IMR-90 (cell line): ENCODE measurements at regions not wholly inside any gene's neighbourhood (a gene's known extent, or its start where the extent isn't known, plus 50 kb on each side); places are given as distances from the start of the nearest gene placed in this dataset.

Source experiments
- ATAC-seq: fragments of 200-7000 bp; cut with Tn5 transposase; 2 replicates; pipeline ENCODE4 v1.9.1; 2020; ENCODE audit warnings: low read depth, mild to moderate bottlenecking, moderate library complexity
- BruUV-seq: library from RNA; stranded (reverse); fragments of 400-500 nt; replicated peaks from 2 replicates; lab custom pipeline; 2021; lab: Mats Ljungman, UMichigan
- CTCF ChIA-PET: fragments of 300-600 bp; formaldehyde crosslinking; extraction: SDS; loops from one replicate; lab custom pipeline; 2021; ENCODE audit warnings: antibody characterized with exemption; lab: Yijun Ruan, JAX
- POLR2A ChIA-PET: fragments of 300-600 bp; sonication (Branson Sonifier 250); formaldehyde crosslinking; loops from one replicate; lab custom pipeline; 2022; ENCODE audit warnings: antibody characterized with exemption; ENCODE audit not compliant: unreplicated experiment; lab: Charles Lee
- DNase-seq: peaks from one replicate; pipeline ENCODE4 v3.0.0; 2013
- H2AFZ ChIP-seq: replicated peaks from 2 replicates; pipeline ENCODE3; 2013; ENCODE audit warnings: low read length, mild to moderate bottlenecking; ENCODE audit not compliant: poor library complexity
- H2AK5ac ChIP-seq: 2 replicates; pipeline ENCODE4 v1.6.1; 2013; ENCODE audit warnings: low read depth, low read length, inconsistent platforms
- H2AK9ac ChIP-seq: replicated peaks from 2 replicates; pipeline ENCODE3; 2013; ENCODE audit warnings: mild to moderate bottlenecking, low read depth, low read length, moderate library complexity; ENCODE audit not compliant: poor library complexity
- H2BK120ac ChIP-seq: 2 replicates; pipeline ENCODE4 v1.6.1; 2013; ENCODE audit warnings: low read depth, low read length, inconsistent platforms
- H2BK15ac ChIP-seq: 3 replicates; pipeline ENCODE4 v1.6.1; 2013; ENCODE audit warnings: low read depth, low read length, inconsistent platforms
- H2BK20ac ChIP-seq: 2 replicates; pipeline ENCODE4 v1.6.1; 2013; ENCODE audit warnings: low read depth, mild to moderate bottlenecking, inconsistent platforms, low read length, moderate library complexity
- H2BK5ac ChIP-seq: 2 replicates; pipeline ENCODE4 v1.6.1; 2013; ENCODE audit warnings: mild to moderate bottlenecking, low read depth, low read length, inconsistent platforms; ENCODE audit not compliant: poor library complexity, severe bottlenecking
- H3K14ac ChIP-seq: replicated peaks from 2 replicates; pipeline ENCODE4 v1.6.1; 2013; ENCODE audit warnings: low read depth, low read length, inconsistent platforms
- H3K18ac ChIP-seq: 2 replicates; pipeline ENCODE4 v1.6.1; 2013; ENCODE audit warnings: low read depth, low read length, control low read depth
- H3K23ac ChIP-seq: 2 replicates; pipeline ENCODE4 v1.6.1; 2013; ENCODE audit warnings: low read depth, low read length, inconsistent platforms
- H3K27ac ChIP-seq: 2 replicates; pipeline ENCODE4 v1.5.1; 2013; ENCODE audit warnings: mild to moderate bottlenecking, control low read depth, low read length; ENCODE audit not compliant: insufficient read depth
- H3K27me3 ChIP-seq: 2 replicates; pipeline ENCODE4 v1.6.1; 2013; ENCODE audit warnings: low read length; ENCODE audit not compliant: control insufficient read depth, insufficient read depth
- H3K36me3 ChIP-seq: 2 replicates; pipeline ENCODE4 v1.6.1; 2013; ENCODE audit warnings: low read length, mixed read lengths; ENCODE audit not compliant: control insufficient read depth, insufficient read depth
- H3K4ac ChIP-seq: 2 replicates; pipeline ENCODE4 v1.6.1; 2013; ENCODE audit warnings: low read depth, low read length, inconsistent platforms
- H3K4me1 ChIP-seq: 2 replicates; pipeline ENCODE4 v1.6.1; 2013; ENCODE audit warnings: low read length, mixed read lengths; ENCODE audit not compliant: control insufficient read depth, insufficient read depth
- H3K4me2 ChIP-seq: 2 replicates; pipeline ENCODE4 v1.6.1; 2013; ENCODE audit warnings: low read depth, mild to moderate bottlenecking, control low read depth, low read length, moderate library complexity
- H3K4me3 ChIP-seq: 2 replicates; pipeline ENCODE4 v1.5.1; 2013; ENCODE audit warnings: low read depth, mild to moderate bottlenecking, control low read depth, low read length, moderate library complexity; ENCODE audit not compliant: insufficient read depth
- H3K56ac ChIP-seq: 2 replicates; pipeline ENCODE4 v1.6.1; 2013; ENCODE audit warnings: low read length, inconsistent platforms; ENCODE audit not compliant: insufficient read depth; ENCODE audit errors: extremely low read depth
- H3K79me1 ChIP-seq, 2 experiments: 2 replicates each; pipeline ENCODE4 v1.6.1; 2013; ENCODE audit warnings: low read length in 2 of 2, inconsistent platforms in 1 of 2, low read depth in 1 of 2
- H3K9ac ChIP-seq: 2 replicates; pipeline ENCODE4 v1.6.1; 2013; ENCODE audit warnings: low read depth, low read length, control low read depth
- H3K9me1 ChIP-seq: 2 replicates; pipeline ENCODE4 v1.6.1; 2013; ENCODE audit warnings: low read length, inconsistent platforms; ENCODE audit not compliant: insufficient read depth
- H3K9me3 ChIP-seq: 2 replicates; pipeline ENCODE4 v1.6.1; 2013; ENCODE audit warnings: low read length; ENCODE audit not compliant: control insufficient read depth, insufficient read depth
- H4K20me1 ChIP-seq: 2 replicates; pipeline ENCODE4 v1.6.1; 2013; ENCODE audit warnings: low read length, inconsistent platforms; ENCODE audit not compliant: insufficient read depth
- H4K5ac ChIP-seq: 2 replicates; pipeline ENCODE4 v1.6.1; 2013; ENCODE audit warnings: mild to moderate bottlenecking, low read depth, low read length, control low read depth
- H4K8ac ChIP-seq, 2 experiments: 2 replicates each; pipeline ENCODE4 v1.6.1; 2013; ENCODE audit warnings: low read depth in 2 of 2, low read length in 2 of 2, control low read depth in 1 of 2, inconsistent platforms in 1 of 2
- H4K91ac ChIP-seq: 2 replicates; pipeline ENCODE4 v1.6.1; 2013; ENCODE audit warnings: low read depth, low read length, inconsistent platforms; ENCODE audit not compliant: insufficient read depth
- CEBPB ChIP-seq: IDR thresholded peaks from 2 replicates; pipeline ENCODE4 v1.6.1; 2012; ENCODE audit warnings: low read depth, low read length, improper control_type of control experiment
- CTCF ChIP-seq: conservative IDR thresholded peaks from 2 replicates; pipeline ENCODE4 v1.5.1; 2012; ENCODE audit warnings: mild to moderate bottlenecking, low read depth, low read length, improper control_type of control experiment
- MAFK ChIP-seq: IDR thresholded peaks from 2 replicates; pipeline ENCODE4 v1.6.1; 2012; ENCODE audit warnings: low read depth, low read length, improper control_type of control experiment
- NFE2L2 ChIP-seq: fragments of 150-350 bp; IDR thresholded peaks from 2 replicates; pipeline ENCODE4 v1.6.1; 2016; ENCODE audit warnings: low read depth, mild to moderate bottlenecking, low read length
- RAD21 ChIP-seq: IDR thresholded peaks from 2 replicates; pipeline ENCODE4 v1.6.1; 2012; ENCODE audit warnings: low read length, improper control_type of control experiment
- RCOR1 ChIP-seq: IDR thresholded peaks from 2 replicates; pipeline ENCODE4 v1.6.1; 2012; ENCODE audit warnings: mild to moderate bottlenecking, low read length, improper control_type of control experiment; ENCODE audit not compliant: insufficient replicate concordance
- RFX5 ChIP-seq: IDR thresholded peaks from 2 replicates; pipeline ENCODE4 v1.8.0; 2012; ENCODE audit warnings: low read depth, mild to moderate bottlenecking, low read length, moderate library complexity
- USF2 ChIP-seq: fragments of 150-350 bp; IDR thresholded peaks from 2 replicates; pipeline ENCODE4 v1.6.1; 2017; ENCODE audit warnings: mild to moderate bottlenecking, antibody characterized with exemption, low read length, low read depth
- WGBS, 2 experiments: methylation state at CpG; one replicate each; pipeline versions ENCODE4 v1.1.5 to v1.1.7; 2013; ENCODE audit warnings: missing lambda C conversion rate in 2 of 2; ENCODE audit not compliant: insufficient read length in 1 of 2; ENCODE audit errors: extremely low coverage in 2 of 2; 5-methylcytosine and 5-hydroxymethylcytosine counted together
- dilution Hi-C: fragments of 300-500 bp; cut with HindIII; formaldehyde crosslinking; loops from one replicate; pipeline ENCODE4 v1.14.3; 2018; ENCODE audit warnings: low sequenced_read_pairs; ENCODE audit not compliant: unreplicated experiment
- in situ Hi-C: fragments of 300-500 bp; cut with MboI; formaldehyde crosslinking; loops from 3 replicates; pipeline ENCODE4 v1.14.3; 2019; ENCODE audit warnings: low sequenced_read_pairs, inconsistent platforms, mixed read lengths
- intact Hi-C: fragments of 100-400 bp; cut with micrococcal nuclease; formaldehyde crosslinking; loops from 2 replicates; pipeline ENCODE4 v1.10.0; 2022

GRCh38 chr2:72011370-72011689, 136.3 kb downstream of the CYP26B1 start:
- in situ Hi-C loops = no loop called here

More at GRCh38 chr2:72011370-72011689, 136.3 kb downstream of the CYP26B1 start:
- H4K91ac ChIP-seq = no peak overlapping the region
- H3K9ac ChIP-seq = no peak overlapping the region
- no peak overlapping the region for H3K4ac ChIP-seq
- H3K9me3 ChIP-seq = no peaks in the 10 kb centered on the region
- H2AFZ ChIP-seq = no peak overlapping the region
- no peak overlapping the region for H3K27ac ChIP-seq
- H3K36me3 ChIP-seq = no peaks in the 10 kb centered on the region
- ChIA-PET POLR2A (no interaction called here), CTCF (no interaction called here)
- H2AK9ac ChIP-seq = no peak overlapping the region
- no peaks in the 10 kb centered on the region for H4K20me1 ChIP-seq
- no peaks in the 10 kb centered on the region for H3K9me1 ChIP-seq
- TF ChIP-seq RCOR1 (no peak), NFE2L2 (no peak), CTCF (no peak), USF2 (no peak), CEBPB (no peak), RFX5 (no peak), RAD21 (no peak), MAFK (no peak)
- H4K8ac ChIP-seq = no peak overlapping the region
- H2AK5ac ChIP-seq = no peak overlapping the region
- intact Hi-C loops (no loop called here), dilution Hi-C loops (no loop called here)
- H3K14ac ChIP-seq = no peak overlapping the region
- WGBS, 2 experiments = no CpG with 5 or more reads among the region's 3 CpGs
- no TSS peak for BruUV-seq
- H2BK20ac ChIP-seq = no peak overlapping the region
- no peak overlapping the region for H3K4me3 ChIP-seq
- ATAC-seq (no peak), DNase-seq (no peak)
- no peak overlapping the region for H3K18ac ChIP-seq
- no peaks in the 10 kb centered on the region for H3K79me1 ChIP-seq
- no peak overlapping the region for H3K4me2 ChIP-seq
- H3K56ac ChIP-seq = no peak overlapping the region
- H2BK15ac ChIP-seq = no peak overlapping the region
- no peak overlapping the region for H2BK120ac ChIP-seq
- peaks cover 9% of the 10 kb centered on the region for H3K27me3 ChIP-seq
- H3K4me1 ChIP-seq = no peaks in the 10 kb centered on the region
- H4K5ac ChIP-seq = no peak overlapping the region
- no peak overlapping the region for H3K23ac ChIP-seq
- no peak overlapping the region for H2BK5ac ChIP-seq
